ENCODE measurements at regions not wholly inside any gene's neighbourhood (a gene's known extent, or its start where the extent isn't known, plus 50 kb on each side); places are given as distances from the start of the nearest gene placed in this dataset.
"Not testable (repeated sequence)": the region's sequence is repeated elsewhere in the genome, so short reads cannot be mapped to it uniquely, and the experiment has no call there.

DNA sequence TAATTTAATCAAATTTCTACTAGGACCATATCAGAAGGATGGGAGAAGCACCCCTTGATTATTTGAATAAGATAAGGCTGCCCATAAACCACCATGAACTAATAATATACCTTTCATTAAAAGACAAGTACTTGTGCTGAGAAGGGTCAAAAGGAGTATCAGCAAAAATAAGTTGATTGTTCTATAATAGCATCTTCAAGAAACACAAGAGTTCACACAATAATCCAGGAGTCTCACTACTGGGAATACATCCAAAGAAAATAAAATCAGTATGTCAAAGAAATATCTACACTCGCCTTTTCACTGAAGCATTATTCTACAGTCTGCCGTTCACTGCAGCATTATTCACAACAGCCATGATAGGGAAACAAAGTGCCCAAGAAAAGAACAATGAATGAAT is 1310.1 kb upstream of the PCDH9 start:
- Histone ChIP-seq H3K27ac (ENCODE audit: low read depth, low read length, poor library complexity, severe bottlenecking) (no peak overlapping the region), H3K4me3 (ENCODE audit: low read depth, low read length, poor library complexity, severe bottlenecking) (no peak overlapping the region), H3K36me3 (ENCODE audit: insufficient read depth, low read length, poor library complexity, severe bottlenecking) (no peaks in the 10 kb centered on the region), H3K27me3 (replicated peaks; ENCODE audit: insufficient read depth, low read depth, low read length, poor library complexity) (no peaks in the 10 kb centered on the region), H3K4me1 (ENCODE audit: insufficient read depth, low read length, poor library complexity, severe bottlenecking) (no peaks in the 10 kb centered on the region), H3K9me3 (ENCODE audit: low read depth, low read length, poor library complexity, severe bottlenecking) (no peaks in the 10 kb centered on the region)
- intact Hi-C loops (cut with micrococcal nuclease; ENCODE audit: unreplicated experiment) = no loop called here
- DNase-seq (ENCODE audit: low spot score) = no peak
- TF ChIP-seq, protein P1, sequence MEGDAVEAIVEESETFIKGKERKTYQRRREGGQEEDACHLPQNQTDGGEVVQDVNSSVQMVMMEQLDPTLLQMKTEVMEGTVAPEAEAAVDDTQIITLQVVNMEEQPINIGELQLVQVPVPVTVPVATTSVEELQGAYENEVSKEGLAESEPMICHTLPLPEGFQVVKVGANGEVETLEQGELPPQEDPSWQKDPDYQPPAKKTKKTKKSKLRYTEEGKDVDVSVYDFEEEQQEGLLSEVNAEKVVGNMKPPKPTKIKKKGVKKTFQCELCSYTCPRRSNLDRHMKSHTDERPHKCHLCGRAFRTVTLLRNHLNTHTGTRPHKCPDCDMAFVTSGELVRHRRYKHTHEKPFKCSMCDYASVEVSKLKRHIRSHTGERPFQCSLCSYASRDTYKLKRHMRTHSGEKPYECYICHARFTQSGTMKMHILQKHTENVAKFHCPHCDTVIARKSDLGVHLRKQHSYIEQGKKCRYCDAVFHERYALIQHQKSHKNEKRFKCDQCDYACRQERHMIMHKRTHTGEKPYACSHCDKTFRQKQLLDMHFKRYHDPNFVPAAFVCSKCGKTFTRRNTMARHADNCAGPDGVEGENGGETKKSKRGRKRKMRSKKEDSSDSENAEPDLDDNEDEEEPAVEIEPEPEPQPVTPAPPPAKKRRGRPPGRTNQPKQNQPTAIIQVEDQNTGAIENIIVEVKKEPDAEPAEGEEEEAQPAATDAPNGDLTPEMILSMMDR (conservative IDR thresholded peaks at IDR 0.05; ENCODE audit: low read depth, low read length) = no peak
- no peak for TF ChIP-seq EZH2 (IDR thresholded peaks at IDR 0.05; ENCODE audit: borderline replicate concordance, low read depth, low read length, poor library complexity, severe bottlenecking)
- BruUV-seq (replicated peaks) = no TSS peak
- ChIA-PET POLR2A (ENCODE audit: low non-redundant PET) (no interaction called here), CTCF (no interaction called here)

DNA sequence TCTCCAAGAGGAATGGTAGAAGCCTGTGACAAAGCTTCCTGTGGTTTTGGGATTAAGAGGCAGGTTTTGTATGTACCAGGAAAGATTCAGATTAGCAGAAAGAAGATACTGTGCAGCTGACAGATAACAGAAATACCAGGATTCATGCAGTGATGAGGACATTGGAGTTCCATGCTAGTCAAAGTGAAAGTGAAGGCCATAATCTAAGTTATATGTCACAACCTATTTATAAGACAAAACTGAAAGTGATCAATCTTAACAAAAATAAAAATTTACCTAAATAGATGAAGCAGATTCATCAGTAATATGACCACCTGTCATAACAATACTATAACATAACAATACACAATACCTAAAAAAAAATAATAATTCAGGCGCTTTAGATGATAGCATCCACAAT is 1305.2 kb upstream of the PCDH9 start:
- DNase-seq (ENCODE audit: low spot score) = no peak
- intact Hi-C loops (cut with micrococcal nuclease; ENCODE audit: unreplicated experiment) = no loop called here
- H3K4me3 ChIP-seq (ENCODE audit: low read depth, low read length, poor library complexity, severe bottlenecking) = no peak overlapping the region
- no peak for TF ChIP-seq EZH2 (IDR thresholded peaks at IDR 0.05; ENCODE audit: borderline replicate concordance, low read depth, low read length, poor library complexity, severe bottlenecking)
- TF ChIP-seq, protein P1 (conservative IDR thresholded peaks at IDR 0.05; ENCODE audit: low read depth, low read length) = no peak
- H3K36me3 ChIP-seq (ENCODE audit: insufficient read depth, low read length, poor library complexity, severe bottlenecking) = no peaks in the 10 kb centered on the region
- CTCF ChIA-PET = no interaction called here
- H3K9me3 ChIP-seq (ENCODE audit: low read depth, low read length, poor library complexity, severe bottlenecking) = no peaks in the 10 kb centered on the region
- no peak overlapping the region for H3K27ac ChIP-seq (ENCODE audit: low read depth, low read length, poor library complexity, severe bottlenecking)
- no TSS peak for BruUV-seq (replicated peaks)
- POLR2A ChIA-PET (ENCODE audit: low non-redundant PET) = no interaction called here
- no peaks in the 10 kb centered on the region for H3K4me1 ChIP-seq (ENCODE audit: insufficient read depth, low read length, poor library complexity, severe bottlenecking)
- H3K27me3 ChIP-seq (replicated peaks; ENCODE audit: insufficient read depth, low read depth, low read length, poor library complexity) = no peaks in the 10 kb centered on the region

DNA sequence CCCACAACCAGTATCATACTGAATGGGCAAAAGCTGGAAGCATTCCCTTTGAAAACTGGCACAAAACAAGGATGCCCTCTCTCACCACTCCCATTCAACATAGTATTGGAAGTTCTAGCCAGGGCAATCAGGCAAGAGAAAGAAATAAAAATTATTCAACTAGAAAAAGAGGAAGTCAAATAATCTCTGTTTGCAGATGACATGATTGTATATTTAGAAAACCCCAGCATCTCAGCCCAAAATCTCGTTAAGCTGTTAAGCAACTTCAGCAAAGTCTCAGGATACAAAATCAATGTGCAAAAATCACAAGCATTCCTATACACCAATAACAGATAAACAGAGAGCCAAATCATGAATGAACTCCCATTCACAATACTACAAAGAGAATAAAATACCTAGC is 1297.0 kb upstream of the PCDH9 start:
- H3K4me3 ChIP-seq (ENCODE audit: low read depth, low read length, poor library complexity, severe bottlenecking); intact Hi-C loops (cut with micrococcal nuclease; ENCODE audit: unreplicated experiment); CTCF ChIA-PET; H3K4me1 ChIP-seq (ENCODE audit: insufficient read depth, low read length, poor library complexity, severe bottlenecking); H3K27ac ChIP-seq (ENCODE audit: low read depth, low read length, poor library complexity, severe bottlenecking); POLR2A ChIA-PET (ENCODE audit: low non-redundant PET); DNase-seq (ENCODE audit: low spot score); H3K27me3 ChIP-seq (replicated peaks; ENCODE audit: insufficient read depth, low read depth, low read length, poor library complexity); H3K36me3 ChIP-seq (ENCODE audit: insufficient read depth, low read length, poor library complexity, severe bottlenecking); H3K9me3 ChIP-seq (ENCODE audit: low read depth, low read length, poor library complexity, severe bottlenecking); BruUV-seq (replicated peaks): not testable (repeated sequence)

DNA sequence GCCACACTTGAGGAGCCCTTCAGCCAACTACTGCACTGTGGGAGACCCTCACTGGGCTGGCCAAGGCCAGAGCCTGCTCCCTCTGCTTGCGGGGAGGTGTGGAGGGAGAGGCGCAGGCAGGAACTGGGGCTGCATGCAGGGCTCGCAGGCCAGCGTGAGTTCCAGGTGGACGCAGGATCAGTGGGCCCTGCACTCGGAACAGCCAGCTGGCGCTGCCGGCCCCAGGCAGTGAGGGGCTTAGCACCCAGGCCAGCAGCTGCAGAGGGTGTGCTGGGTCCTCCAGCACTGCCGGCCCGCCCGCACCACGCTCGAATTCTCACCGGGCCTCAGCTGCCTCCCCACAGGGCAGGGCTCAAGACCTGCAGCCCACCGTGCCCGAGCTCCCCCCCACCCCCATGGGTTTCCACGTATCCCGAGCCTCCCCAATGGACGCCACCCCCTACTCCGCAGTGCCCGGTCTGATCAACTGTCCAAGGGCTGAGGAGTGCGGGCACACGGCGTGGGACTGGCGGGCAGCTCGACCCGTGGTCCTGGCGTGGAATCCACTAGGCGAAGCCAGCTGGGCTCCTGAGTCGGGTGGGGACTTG is 1293.8 kb upstream of the PCDH9 start:
- BruUV-seq (replicated peaks) = no TSS peak
- intact Hi-C loops (cut with micrococcal nuclease; ENCODE audit: unreplicated experiment) = no loop called here
- DNase-seq (ENCODE audit: low spot score) = no peak
- ChIA-PET CTCF (no interaction called here), POLR2A (ENCODE audit: low non-redundant PET) (no interaction called here)
- no peak overlapping the region for H3K27ac ChIP-seq (ENCODE audit: low read depth, low read length, poor library complexity, severe bottlenecking)
- H3K4me1 ChIP-seq (ENCODE audit: insufficient read depth, low read length, poor library complexity, severe bottlenecking) = no peaks in the 10 kb centered on the region
- H3K27me3 ChIP-seq (replicated peaks; ENCODE audit: insufficient read depth, low read depth, low read length, poor library complexity) = no peaks in the 10 kb centered on the region
- TF ChIP-seq, protein P1 (conservative IDR thresholded peaks at IDR 0.05; ENCODE audit: low read depth, low read length) = no peak
- no peak for TF ChIP-seq EZH2 (IDR thresholded peaks at IDR 0.05; ENCODE audit: borderline replicate concordance, low read depth, low read length, poor library complexity, severe bottlenecking)
- no peaks in the 10 kb centered on the region for H3K9me3 ChIP-seq (ENCODE audit: low read depth, low read length, poor library complexity, severe bottlenecking)
- H3K4me3 ChIP-seq (ENCODE audit: low read depth, low read length, poor library complexity, severe bottlenecking) = no peak overlapping the region
- no peaks in the 10 kb centered on the region for H3K36me3 ChIP-seq (ENCODE audit: insufficient read depth, low read length, poor library complexity, severe bottlenecking)

All from A673 (cell line).